Hepatocyte (in vitro differentiated cells): ENCODE measurements at regions not wholly inside any gene's neighbourhood (a gene's known extent, or its start where the extent isn't known, plus 50 kb on each side); places are given as distances from the start of the nearest gene placed in this dataset.

ENCODE experiments used
- EZH2 ChIP-seq: fragments of 200-600 bp; sonication (generic); IDR thresholded peaks from 2 replicates; pipeline ENCODE4 v1.6.1; 2016; ENCODE audit warnings: antibody characterized with exemption, mild to moderate bottlenecking, borderline replicate concordance
- EZH2phosphoT487 ChIP-seq: fragments of 200-600 bp; sonication (generic); IDR thresholded peaks from one replicate; pipeline ENCODE4 v1.6.1; 2018; ENCODE audit warnings: antibody characterized with exemption, mild to moderate bottlenecking, low read depth, moderate library complexity; ENCODE audit not compliant: unreplicated experiment, severe bottlenecking
- TF ChIP-seq, protein P1 (sequence below): fragments of 200-600 bp; sonication (generic); IDR thresholded peaks from 2 replicates; pipeline ENCODE4 v1.5.1; 2016; ENCODE audit warnings: antibody characterized with exemption, mild to moderate bottlenecking; ENCODE audit not compliant: poor library complexity

DNA sequence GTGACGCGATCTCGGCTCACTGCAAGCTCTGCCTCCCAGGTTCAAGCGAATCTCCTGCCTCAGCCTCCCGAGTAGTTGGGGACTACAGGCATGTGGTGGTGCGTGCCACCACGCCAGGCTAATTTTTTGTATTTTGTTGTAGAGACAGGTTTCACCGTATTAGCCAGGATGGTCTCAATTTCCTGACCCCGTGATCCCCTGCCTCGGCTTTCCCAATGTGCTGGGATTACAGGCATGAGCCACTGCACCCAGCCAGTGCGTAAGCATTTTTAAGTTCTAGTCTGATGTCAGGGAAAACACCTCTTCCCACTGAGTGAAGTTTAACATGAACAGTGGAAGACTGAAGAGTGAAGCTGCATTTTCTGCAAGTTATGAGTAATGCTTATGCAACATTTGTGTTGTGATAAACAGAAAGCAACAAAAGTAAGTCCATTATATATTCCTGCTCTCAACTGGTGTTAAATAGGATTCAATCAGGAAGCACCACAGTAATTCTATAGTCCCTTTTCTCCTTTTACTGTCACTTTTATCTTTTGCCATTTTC lies 1219.8 kb upstream of the RAG2 start:
- TF ChIP-seq EZH2 (no peak), EZH2phosphoT487 (no peak)
- TF ChIP-seq, protein P1, sequence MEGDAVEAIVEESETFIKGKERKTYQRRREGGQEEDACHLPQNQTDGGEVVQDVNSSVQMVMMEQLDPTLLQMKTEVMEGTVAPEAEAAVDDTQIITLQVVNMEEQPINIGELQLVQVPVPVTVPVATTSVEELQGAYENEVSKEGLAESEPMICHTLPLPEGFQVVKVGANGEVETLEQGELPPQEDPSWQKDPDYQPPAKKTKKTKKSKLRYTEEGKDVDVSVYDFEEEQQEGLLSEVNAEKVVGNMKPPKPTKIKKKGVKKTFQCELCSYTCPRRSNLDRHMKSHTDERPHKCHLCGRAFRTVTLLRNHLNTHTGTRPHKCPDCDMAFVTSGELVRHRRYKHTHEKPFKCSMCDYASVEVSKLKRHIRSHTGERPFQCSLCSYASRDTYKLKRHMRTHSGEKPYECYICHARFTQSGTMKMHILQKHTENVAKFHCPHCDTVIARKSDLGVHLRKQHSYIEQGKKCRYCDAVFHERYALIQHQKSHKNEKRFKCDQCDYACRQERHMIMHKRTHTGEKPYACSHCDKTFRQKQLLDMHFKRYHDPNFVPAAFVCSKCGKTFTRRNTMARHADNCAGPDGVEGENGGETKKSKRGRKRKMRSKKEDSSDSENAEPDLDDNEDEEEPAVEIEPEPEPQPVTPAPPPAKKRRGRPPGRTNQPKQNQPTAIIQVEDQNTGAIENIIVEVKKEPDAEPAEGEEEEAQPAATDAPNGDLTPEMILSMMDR: no peak
